ENCODE measurements at regions not wholly inside any gene's neighbourhood (a gene's known extent, or its start where the extent isn't known, plus 50 kb on each side); places are given as distances from the start of the nearest gene placed in this dataset.
"Not testable (repeated sequence)": the region's sequence is repeated elsewhere in the genome, so short reads cannot be mapped to it uniquely, and the experiment has no call there.

DNA sequence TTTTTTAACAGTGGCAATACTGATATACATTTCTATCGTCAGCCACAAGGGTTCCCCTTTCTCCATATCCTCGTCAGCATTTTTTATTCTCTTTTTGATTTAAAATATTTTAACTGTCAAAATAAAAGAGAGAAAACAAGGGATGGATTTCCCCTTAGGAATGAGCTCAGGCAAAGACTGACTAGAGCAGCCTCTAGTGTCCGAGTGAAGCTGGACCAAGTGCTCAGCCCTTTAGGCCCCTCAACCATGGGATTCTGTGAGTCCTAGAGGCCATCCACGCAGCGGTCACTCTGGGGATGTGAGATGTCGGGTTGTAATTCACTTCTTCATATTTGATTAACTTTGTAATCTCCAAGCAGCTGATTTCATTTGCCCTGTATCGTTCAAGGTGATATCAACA lies 137.4 kb upstream of the RNF32 start:
- TF ChIP-seq EZH2 (IDR thresholded peaks at IDR 0.05; ENCODE audit: low read length, missing control alignments): no peak
- TF ChIP-seq, protein P1, sequence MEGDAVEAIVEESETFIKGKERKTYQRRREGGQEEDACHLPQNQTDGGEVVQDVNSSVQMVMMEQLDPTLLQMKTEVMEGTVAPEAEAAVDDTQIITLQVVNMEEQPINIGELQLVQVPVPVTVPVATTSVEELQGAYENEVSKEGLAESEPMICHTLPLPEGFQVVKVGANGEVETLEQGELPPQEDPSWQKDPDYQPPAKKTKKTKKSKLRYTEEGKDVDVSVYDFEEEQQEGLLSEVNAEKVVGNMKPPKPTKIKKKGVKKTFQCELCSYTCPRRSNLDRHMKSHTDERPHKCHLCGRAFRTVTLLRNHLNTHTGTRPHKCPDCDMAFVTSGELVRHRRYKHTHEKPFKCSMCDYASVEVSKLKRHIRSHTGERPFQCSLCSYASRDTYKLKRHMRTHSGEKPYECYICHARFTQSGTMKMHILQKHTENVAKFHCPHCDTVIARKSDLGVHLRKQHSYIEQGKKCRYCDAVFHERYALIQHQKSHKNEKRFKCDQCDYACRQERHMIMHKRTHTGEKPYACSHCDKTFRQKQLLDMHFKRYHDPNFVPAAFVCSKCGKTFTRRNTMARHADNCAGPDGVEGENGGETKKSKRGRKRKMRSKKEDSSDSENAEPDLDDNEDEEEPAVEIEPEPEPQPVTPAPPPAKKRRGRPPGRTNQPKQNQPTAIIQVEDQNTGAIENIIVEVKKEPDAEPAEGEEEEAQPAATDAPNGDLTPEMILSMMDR (conservative IDR thresholded peaks at IDR 0.05 in 1 of 2, IDR thresholded peaks at IDR 0.05 in 1 of 2; ENCODE audit: low read depth in 1 of 2, low read length in 2 of 2): peak in 1 of 2 donors; percentile 32
- Histone ChIP-seq H3K4me2 (ENCODE audit: extremely low read depth, insufficient read depth, low read length) (no peak overlapping the region), H3K9me3 (ENCODE audit: control insufficient read depth, insufficient read depth, low read depth, low read length) (no peaks in the 10 kb centered on the region), H3K36me3 (ENCODE audit: control insufficient read depth, insufficient read depth, low read length) (no peaks in the 10 kb centered on the region), H4K20me1 (ENCODE audit: control insufficient read depth, extremely low read depth, insufficient read depth, low read length) (no peaks in the 10 kb centered on the region), H3K4me3 (replicated peaks in 1 of 4; ENCODE audit: control extremely low read depth in 1 of 4, insufficient read depth in 1 of 4, low read depth in 3 of 4, low read length in 4 of 4) (no peak overlapping the region), H3K4me1 (ENCODE audit: control insufficient read depth, extremely low read depth, insufficient read depth, low read length) (no peaks in the 10 kb centered on the region), H3K27me3 (ENCODE audit: control insufficient read depth, insufficient read depth, low read length) (no peaks in the 10 kb centered on the region), H2AFZ (ENCODE audit: low read length) (no peak overlapping the region), H3K79me2 (ENCODE audit: control insufficient read depth, insufficient read depth, low read length) (no peaks in the 10 kb centered on the region), H3K27ac (ENCODE audit: insufficient read depth, low read length) (no peak overlapping the region), H3K9ac (ENCODE audit: insufficient read depth, low read length) (no peak overlapping the region)
- peak in 1 of 2 donors; percentile 14 for DNase-seq (ENCODE audit: low read depth in 2 of 2)

DNA sequence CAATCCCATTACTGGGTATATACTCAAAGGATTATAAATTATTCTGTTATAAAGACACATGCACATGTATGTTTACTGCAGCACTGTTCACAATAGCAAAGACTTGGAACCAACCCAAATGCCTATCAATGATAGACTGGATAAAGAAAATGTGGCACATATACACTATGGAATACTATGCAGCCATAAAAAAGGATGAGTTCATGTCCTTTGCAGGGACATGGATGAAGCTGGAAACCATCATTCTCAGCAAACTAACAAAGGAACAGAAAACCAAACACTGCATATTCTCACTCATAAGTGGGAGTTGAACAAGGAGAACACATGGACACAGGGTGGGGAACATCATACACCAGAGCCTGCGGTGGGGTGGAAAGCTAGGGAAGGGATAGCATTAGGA lies 138.8 kb upstream of the RNF32 start:
- H3K9me3 ChIP-seq (ENCODE audit: control insufficient read depth, insufficient read depth, low read depth, low read length): not testable (repeated sequence)

DNA sequence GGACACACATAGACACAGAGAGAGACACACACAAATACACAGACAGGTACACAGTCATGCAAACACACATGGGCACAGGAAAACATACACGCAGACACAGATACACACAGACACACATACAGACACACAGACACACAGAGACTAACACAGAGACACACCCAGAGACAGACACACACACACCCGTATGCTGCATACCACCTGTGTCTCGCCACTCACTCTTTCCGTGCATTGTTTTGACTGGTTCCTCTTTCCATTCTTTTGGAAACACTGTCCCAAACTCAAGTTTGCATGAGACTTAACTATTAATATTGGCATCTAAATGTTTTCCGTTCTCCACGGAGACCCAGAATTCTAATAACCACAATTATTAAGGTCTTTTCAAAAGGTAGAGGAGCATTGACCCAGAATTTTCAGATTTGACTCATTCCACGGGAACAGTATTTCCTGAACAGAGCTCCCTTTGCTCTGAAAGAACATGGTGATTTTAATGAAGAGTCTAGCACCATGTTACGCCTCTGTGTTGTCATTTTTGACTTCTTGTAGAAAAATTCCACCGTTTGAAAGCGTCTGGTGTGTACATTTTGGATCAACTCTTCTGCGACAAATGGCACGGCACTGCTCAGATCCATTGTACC lies 141.2 kb upstream of the RNF32 start:
- DNase-seq (ENCODE audit: low read depth in 2 of 2): no peak
- H3K27ac ChIP-seq (ENCODE audit: insufficient read depth, low read length): no peak overlapping the region
- H3K9me3 ChIP-seq (ENCODE audit: control insufficient read depth, insufficient read depth, low read depth, low read length): no peaks in the 10 kb centered on the region
- H3K27me3 ChIP-seq (ENCODE audit: control insufficient read depth, insufficient read depth, low read length): no peaks in the 10 kb centered on the region
- H3K4me2 ChIP-seq (ENCODE audit: extremely low read depth, insufficient read depth, low read length): no peak overlapping the region
- no peaks in the 10 kb centered on the region for H3K4me1 ChIP-seq (ENCODE audit: control insufficient read depth, extremely low read depth, insufficient read depth, low read length)
- H3K36me3 ChIP-seq (ENCODE audit: control insufficient read depth, insufficient read depth, low read length): no peaks in the 10 kb centered on the region
- H2AFZ ChIP-seq (ENCODE audit: low read length): no peak overlapping the region
- no peak for TF ChIP-seq EZH2 (IDR thresholded peaks at IDR 0.05; ENCODE audit: low read length, missing control alignments)
- TF ChIP-seq, protein P1 (conservative IDR thresholded peaks at IDR 0.05 in 1 of 2, IDR thresholded peaks at IDR 0.05 in 1 of 2; ENCODE audit: low read depth in 1 of 2, low read length in 2 of 2): no peak
- H4K20me1 ChIP-seq (ENCODE audit: control insufficient read depth, extremely low read depth, insufficient read depth, low read length): no peaks in the 10 kb centered on the region
- no peak overlapping the region for H3K9ac ChIP-seq (ENCODE audit: insufficient read depth, low read length)
- H3K4me3 ChIP-seq (replicated peaks in 1 of 4; ENCODE audit: control extremely low read depth in 1 of 4, insufficient read depth in 1 of 4, low read depth in 3 of 4, low read length in 4 of 4): no peak overlapping the region
- H3K79me2 ChIP-seq (ENCODE audit: control insufficient read depth, insufficient read depth, low read length): no peaks in the 10 kb centered on the region

More for the DNA sequence above, 138.8 kb upstream of the RNF32 start:
- DNase-seq (ENCODE audit: low read depth in 2 of 2); H3K36me3 ChIP-seq (ENCODE audit: control insufficient read depth, insufficient read depth, low read length); H2AFZ ChIP-seq (ENCODE audit: low read length); H3K4me3 ChIP-seq (replicated peaks in 1 of 4; ENCODE audit: control extremely low read depth in 1 of 4, insufficient read depth in 1 of 4, low read depth in 3 of 4, low read length in 4 of 4); H3K27me3 ChIP-seq (ENCODE audit: control insufficient read depth, insufficient read depth, low read length); H3K79me2 ChIP-seq (ENCODE audit: control insufficient read depth, insufficient read depth, low read length); H4K20me1 ChIP-seq (ENCODE audit: control insufficient read depth, extremely low read depth, insufficient read depth, low read length); H3K4me2 ChIP-seq (ENCODE audit: extremely low read depth, insufficient read depth, low read length); H3K27ac ChIP-seq (ENCODE audit: insufficient read depth, low read length); H3K4me1 ChIP-seq (ENCODE audit: control insufficient read depth, extremely low read depth, insufficient read depth, low read length); H3K9ac ChIP-seq (ENCODE audit: insufficient read depth, low read length): not testable (repeated sequence)
